HepG2 (cell line): ENCODE measurements at regions not wholly inside any gene's neighbourhood (a gene's known extent, or its start where the extent isn't known, plus 50 kb on each side); places are given as distances from the start of the nearest gene placed in this dataset.

ENCODE experiments used
- EP300 ChIP-seq, 3 experiments: sonication (generic) in 1 of 3; formaldehyde crosslinking in 1 of 3; IDR thresholded peaks; 2 replicates each; pipeline versions ENCODE4 v1.5.1 to v1.6.1; 2011 to 2020; ENCODE audit warnings: low read depth in 2 of 3, low read length in 2 of 3, borderline replicate concordance in 1 of 3, improper control_type of control experiment in 1 of 3, mild to moderate bottlenecking in 1 of 3, missing genetic modification reagents in 1 of 3, moderate library complexity in 1 of 3
- FOSL1 ChIP-seq: sonication (generic); formaldehyde crosslinking; IDR thresholded peaks from 2 replicates; pipeline ENCODE4 v1.9.0; 2021; ENCODE audit warnings: missing genetic modification reagents, borderline replicate concordance
- JARID2 ChIP-seq: sonication (generic); formaldehyde crosslinking; IDR thresholded peaks from 2 replicates; pipeline ENCODE4 v1.8.1; 2023; ENCODE audit warnings: missing genetic modification reagents, inconsistent platforms; ENCODE audit not compliant: insufficient replicate concordance
- MYNN ChIP-seq: sonication (generic); formaldehyde crosslinking; IDR thresholded peaks from 2 replicates; pipeline ENCODE4 v1.4.0; 2020; ENCODE audit warnings: mild to moderate bottlenecking, low read depth, missing genetic modification reagents
- NFIC ChIP-seq: IDR thresholded peaks from 2 replicates; pipeline ENCODE4 v1.6.1; 2012; ENCODE audit warnings: mild to moderate bottlenecking, low read length, inconsistent platforms
- TF ChIP-seq, protein P1 (sequence below): sonication (generic); formaldehyde crosslinking; IDR thresholded peaks from 2 replicates; pipeline ENCODE4 v1.4.0; 2020; ENCODE audit warnings: low read depth, mild to moderate bottlenecking, missing genetic modification reagents
- TF ChIP-seq, protein P2 (sequence below): sonication (generic); formaldehyde crosslinking; IDR thresholded peaks from 2 replicates; pipeline ENCODE4 v1.5.1; 2020; ENCODE audit warnings: mild to moderate bottlenecking, missing genetic modification reagents, moderate library complexity
- TF ChIP-seq, protein P3 (sequence below): sonication (generic); formaldehyde crosslinking; IDR thresholded peaks from 2 replicates; pipeline ENCODE4 v1.5.0; 2020; ENCODE audit warnings: mild to moderate bottlenecking, missing genetic modification reagents, moderate library complexity
- TF ChIP-seq, protein P4 (sequence below): sonication (generic); formaldehyde crosslinking; IDR thresholded peaks from one replicate; pipeline ENCODE4 v1.5.1; 2020; ENCODE audit warnings: mild to moderate bottlenecking, missing genetic modification reagents; ENCODE audit errors: not compliant biosample characterization
- TF ChIP-seq, protein P5 (sequence below): sonication (generic); formaldehyde crosslinking; IDR thresholded peaks from 2 replicates; pipeline ENCODE4 v1.4.0; 2020; ENCODE audit warnings: missing genetic modification reagents

DNA sequence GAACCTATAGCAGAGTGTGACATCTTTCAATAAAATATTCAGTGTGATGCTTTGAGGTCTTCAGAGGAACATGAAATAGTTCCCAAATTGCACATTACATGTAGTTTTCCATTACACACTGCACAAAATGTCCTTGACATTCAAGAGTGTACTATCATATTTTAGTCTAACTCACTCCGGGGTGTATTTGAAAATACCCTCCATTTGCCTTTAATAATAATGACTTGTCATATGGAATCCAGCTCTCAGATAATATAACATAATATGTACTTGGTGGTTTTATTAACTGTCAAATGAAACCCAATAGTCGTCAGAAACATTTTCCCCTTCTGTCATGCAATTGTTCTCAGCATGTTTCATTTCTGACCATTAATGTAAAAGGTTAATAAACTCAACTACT, 176.7 kb upstream of the CDH19 start:
- TF ChIP-seq, protein P1, sequence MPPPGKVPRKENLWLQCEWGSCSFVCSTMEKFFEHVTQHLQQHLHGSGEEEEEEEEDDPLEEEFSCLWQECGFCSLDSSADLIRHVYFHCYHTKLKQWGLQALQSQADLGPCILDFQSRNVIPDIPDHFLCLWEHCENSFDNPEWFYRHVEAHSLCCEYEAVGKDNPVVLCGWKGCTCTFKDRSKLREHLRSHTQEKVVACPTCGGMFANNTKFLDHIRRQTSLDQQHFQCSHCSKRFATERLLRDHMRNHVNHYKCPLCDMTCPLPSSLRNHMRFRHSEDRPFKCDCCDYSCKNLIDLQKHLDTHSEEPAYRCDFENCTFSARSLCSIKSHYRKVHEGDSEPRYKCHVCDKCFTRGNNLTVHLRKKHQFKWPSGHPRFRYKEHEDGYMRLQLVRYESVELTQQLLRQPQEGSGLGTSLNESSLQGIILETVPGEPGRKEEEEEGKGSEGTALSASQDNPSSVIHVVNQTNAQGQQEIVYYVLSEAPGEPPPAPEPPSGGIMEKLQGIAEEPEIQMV (CRISPR knock-in tag) = no peak
- TF ChIP-seq FOSL1 (CRISPR knock-in tag) (no peak), NFIC (no peak), JARID2 (no peak), MYNN (CRISPR knock-in tag) (no peak), EP300 (IDR thresholded peaks at IDR 0.05; ENCODE audit: low read depth in 2 of 2, low read length in 2 of 2) (no peak), EP300 (CRISPR knock-in tag; IDR thresholded peaks at IDR 0.05; ENCODE audit: borderline replicate concordance) (no peak)
- TF ChIP-seq, protein P2, sequence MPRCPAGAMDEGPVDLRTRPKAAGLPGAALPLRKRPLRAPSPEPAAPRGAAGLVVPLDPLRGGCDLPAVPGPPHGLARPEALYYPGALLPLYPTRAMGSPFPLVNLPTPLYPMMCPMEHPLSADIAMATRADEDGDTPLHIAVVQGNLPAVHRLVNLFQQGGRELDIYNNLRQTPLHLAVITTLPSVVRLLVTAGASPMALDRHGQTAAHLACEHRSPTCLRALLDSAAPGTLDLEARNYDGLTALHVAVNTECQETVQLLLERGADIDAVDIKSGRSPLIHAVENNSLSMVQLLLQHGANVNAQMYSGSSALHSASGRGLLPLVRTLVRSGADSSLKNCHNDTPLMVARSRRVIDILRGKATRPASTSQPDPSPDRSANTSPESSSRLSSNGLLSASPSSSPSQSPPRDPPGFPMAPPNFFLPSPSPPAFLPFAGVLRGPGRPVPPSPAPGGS (CRISPR knock-in tag) = no peak
- TF ChIP-seq, protein P3, sequence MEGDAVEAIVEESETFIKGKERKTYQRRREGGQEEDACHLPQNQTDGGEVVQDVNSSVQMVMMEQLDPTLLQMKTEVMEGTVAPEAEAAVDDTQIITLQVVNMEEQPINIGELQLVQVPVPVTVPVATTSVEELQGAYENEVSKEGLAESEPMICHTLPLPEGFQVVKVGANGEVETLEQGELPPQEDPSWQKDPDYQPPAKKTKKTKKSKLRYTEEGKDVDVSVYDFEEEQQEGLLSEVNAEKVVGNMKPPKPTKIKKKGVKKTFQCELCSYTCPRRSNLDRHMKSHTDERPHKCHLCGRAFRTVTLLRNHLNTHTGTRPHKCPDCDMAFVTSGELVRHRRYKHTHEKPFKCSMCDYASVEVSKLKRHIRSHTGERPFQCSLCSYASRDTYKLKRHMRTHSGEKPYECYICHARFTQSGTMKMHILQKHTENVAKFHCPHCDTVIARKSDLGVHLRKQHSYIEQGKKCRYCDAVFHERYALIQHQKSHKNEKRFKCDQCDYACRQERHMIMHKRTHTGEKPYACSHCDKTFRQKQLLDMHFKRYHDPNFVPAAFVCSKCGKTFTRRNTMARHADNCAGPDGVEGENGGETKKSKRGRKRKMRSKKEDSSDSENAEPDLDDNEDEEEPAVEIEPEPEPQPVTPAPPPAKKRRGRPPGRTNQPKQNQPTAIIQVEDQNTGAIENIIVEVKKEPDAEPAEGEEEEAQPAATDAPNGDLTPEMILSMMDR (CRISPR knock-in tag) = no peak
- TF ChIP-seq, protein P4, sequence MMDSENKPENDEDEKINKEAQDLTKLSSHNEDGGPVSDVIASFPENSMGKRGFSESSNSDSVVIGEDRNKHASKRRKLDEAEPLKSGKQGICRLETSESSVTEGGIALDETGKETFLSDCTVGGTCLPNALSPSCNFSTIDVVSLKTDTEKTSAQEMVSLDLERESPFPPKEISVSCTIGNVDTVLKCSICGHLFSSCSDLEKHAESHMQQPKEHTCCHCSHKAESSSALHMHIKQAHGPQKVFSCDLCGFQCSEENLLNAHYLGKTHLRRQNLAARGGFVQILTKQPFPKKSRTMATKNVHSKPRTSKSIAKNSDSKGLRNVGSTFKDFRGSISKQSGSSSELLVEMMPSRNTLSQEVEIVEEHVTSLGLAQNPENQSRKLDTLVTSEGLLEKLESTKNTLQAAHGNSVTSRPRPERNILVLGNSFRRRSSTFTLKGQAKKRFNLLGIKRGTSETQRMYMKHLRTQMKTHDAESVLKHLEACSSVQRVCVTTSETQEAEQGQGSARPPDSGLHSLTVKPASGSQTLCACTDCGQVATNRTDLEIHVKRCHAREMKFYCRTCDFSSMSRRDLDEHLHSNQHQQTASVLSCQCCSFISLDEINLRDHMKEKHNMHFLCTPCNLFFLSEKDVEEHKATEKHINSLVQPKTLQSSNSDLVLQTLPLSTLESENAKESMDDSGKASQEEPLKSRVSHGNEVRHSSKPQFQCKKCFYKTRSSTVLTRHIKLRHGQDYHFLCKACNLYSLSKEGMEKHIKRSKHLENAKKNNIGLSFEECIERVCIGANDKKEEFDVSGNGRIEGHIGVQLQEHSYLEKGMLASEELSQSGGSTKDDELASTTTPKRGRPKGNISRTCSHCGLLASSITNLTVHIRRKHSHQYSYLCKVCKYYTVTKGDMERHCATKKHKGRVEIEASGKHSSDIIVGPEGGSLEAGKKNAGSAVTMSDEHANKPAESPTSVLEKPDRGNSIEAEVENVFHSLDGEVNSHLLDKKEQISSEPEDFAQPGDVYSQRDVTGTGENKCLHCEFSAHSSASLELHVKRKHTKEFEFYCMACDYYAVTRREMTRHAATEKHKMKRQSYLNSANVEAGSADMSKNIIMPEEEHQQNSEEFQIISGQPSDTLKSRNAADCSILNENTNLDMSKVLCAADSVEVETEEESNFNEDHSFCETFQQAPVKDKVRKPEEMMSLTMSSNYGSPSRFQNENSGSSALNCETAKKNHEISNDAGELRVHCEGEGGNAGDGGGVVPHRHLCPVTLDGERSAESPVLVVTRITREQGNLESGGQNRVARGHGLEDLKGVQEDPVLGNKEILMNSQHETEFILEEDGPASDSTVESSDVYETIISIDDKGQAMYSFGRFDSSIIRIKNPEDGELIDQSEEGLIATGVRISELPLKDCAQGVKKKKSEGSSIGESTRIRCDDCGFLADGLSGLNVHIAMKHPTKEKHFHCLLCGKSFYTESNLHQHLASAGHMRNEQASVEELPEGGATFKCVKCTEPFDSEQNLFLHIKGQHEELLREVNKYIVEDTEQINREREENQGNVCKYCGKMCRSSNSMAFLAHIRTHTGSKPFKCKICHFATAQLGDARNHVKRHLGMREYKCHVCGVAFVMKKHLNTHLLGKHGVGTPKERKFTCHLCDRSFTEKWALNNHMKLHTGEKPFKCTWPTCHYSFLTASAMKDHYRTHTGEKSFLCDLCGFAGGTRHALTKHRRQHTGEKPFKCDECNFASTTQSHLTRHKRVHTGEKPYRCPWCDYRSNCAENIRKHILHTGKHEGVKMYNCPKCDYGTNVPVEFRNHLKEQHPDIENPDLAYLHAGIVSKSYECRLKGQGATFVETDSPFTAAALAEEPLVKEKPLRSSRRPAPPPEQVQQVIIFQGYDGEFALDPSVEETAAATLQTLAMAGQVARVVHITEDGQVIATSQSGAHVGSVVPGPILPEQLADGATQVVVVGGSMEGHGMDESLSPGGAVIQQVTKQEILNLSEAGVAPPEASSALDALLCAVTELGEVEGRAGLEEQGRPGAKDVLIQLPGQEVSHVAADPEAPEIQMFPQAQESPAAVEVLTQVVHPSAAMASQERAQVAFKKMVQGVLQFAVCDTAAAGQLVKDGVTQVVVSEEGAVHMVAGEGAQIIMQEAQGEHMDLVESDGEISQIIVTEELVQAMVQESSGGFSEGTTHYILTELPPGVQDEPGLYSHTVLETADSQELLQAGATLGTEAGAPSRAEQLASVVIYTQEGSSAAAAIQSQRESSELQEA (CRISPR knock-in tag) = no peak
- TF ChIP-seq, protein P5, sequence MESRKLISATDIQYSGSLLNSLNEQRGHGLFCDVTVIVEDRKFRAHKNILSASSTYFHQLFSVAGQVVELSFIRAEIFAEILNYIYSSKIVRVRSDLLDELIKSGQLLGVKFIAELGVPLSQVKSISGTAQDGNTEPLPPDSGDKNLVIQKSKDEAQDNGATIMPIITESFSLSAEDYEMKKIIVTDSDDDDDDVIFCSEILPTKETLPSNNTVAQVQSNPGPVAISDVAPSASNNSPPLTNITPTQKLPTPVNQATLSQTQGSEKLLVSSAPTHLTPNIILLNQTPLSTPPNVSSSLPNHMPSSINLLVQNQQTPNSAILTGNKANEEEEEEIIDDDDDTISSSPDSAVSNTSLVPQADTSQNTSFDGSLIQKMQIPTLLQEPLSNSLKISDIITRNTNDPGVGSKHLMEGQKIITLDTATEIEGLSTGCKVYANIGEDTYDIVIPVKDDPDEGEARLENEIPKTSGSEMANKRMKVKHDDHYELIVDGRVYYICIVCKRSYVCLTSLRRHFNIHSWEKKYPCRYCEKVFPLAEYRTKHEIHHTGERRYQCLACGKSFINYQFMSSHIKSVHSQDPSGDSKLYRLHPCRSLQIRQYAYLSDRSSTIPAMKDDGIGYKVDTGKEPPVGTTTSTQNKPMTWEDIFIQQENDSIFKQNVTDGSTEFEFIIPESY (CRISPR knock-in tag) = no peak
